ENCODE measurements at regions not wholly inside any gene's neighbourhood (a gene's known extent, or its start where the extent isn't known, plus 50 kb on each side); places are given as distances from the start of the nearest gene placed in this dataset.
"Not testable (repeated sequence)": the region's sequence is repeated elsewhere in the genome, so short reads cannot be mapped to it uniquely, and the experiment has no call there.

DNA sequence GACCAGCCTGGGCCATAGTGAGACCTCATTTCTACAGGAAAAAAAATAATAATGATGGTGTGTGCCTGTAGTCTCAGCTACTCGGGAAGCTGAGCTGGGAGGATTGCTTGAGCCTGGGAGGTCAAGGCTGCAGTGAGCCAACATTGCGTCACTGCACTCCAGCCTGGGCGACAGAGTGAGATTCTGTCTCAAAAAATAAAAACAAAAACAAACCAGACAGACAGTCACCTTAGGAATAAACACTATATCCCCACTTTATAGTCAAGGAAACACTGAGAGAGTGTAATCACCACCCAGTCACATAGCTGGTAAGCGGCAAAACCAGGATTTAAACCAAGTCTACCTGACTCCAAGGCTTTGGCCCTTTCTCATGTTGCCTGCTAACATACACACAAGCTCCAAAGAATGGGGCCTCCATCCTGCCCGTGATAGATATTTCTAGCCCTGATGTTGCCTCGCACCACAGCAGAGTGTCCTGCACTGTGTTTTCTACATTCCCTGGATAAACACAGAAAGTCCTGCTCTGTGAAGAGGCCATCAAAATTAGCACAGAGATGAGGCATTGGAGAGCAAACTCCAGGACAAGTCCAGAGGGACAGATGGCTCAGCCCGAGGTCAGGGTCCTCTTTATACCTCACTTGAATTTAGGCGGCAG lies 66.1 kb upstream of the SMURF2 start:
- no peak for DNase-seq (ENCODE audit: low read depth in 2 of 2)

DNA sequence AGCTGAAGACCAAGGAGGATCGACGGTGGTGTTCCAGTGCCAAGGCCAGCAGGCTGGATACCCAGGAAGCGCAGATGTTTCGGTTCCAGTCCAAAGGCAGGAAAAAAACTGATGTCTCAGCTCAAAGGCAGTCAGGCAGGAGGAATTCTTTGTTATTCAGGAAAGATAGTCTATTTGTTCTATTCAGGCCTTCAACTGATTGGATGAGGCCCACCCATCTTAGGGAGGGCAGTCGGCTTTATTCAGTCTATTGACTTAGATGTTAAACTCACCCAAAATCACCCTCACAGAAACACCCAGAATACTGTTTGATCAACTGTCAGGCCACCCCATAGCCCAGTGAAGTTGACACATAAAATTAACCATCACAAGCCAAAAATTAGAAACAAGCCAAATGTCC lies 63.9 kb upstream of the SMURF2 start:
- not testable (repeated sequence) for DNase-seq (ENCODE audit: low read depth in 2 of 2)

GRCh38 chr17:64724246-64724645 lies 62.1 kb upstream of the SMURF2 start:
- not testable (repeated sequence) for DNase-seq (ENCODE audit: low read depth in 2 of 2)

- no peak for DNase-seq (ENCODE audit: low read depth in 2 of 2)
These were observed 61.7 kb upstream of the SMURF2 start for GRCh38 chr17:64723781-64724180.

DNA sequence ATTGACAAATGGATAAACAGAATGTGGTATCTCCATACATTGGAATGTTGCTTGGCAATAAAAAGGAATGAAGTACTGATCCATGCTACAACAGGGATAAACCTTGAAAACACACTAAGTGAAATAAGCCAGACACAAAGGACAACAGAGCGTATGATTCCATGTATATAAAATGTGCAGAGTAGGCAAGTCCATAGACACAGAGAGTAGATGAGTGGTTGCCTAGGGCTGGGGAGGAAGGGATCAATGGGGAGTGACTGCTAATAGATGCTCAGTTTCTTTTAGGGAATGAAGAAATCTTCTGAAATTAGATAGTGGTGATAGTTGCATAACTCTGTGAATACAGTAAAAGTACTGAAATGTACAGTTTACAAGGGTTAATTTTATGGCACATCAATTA lies 59.4 kb upstream of the SMURF2 start:
- DNase-seq (ENCODE audit: low read depth in 2 of 2), result not testable (repeated sequence)

- DNase-seq (ENCODE audit: low read depth in 2 of 2), result not testable (repeated sequence)
These were observed 58.1 kb upstream of the SMURF2 start for GRCh38 chr17:64720253-64720652.

DNA sequence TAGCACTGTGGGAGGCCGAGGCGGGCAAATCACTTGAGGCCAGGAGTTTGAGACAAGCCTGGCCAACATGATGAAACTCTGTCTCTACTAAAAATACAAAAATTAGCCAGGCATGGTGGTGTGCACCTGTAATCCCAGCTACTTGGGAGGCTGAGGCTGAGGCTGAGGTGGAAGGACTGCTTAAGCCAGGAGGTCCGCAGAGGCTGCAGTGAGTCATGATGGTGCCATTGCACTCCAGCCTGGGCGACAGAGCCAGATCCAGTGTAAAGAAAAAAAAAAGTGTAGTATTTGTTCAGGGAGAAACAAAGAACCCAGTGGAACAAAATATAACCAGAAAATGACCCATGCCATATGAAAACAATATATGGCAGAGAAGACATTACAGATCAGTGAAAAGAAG lies 57.4 kb upstream of the SMURF2 start:
- not testable (repeated sequence) for DNase-seq (ENCODE audit: low read depth in 2 of 2)

DNA sequence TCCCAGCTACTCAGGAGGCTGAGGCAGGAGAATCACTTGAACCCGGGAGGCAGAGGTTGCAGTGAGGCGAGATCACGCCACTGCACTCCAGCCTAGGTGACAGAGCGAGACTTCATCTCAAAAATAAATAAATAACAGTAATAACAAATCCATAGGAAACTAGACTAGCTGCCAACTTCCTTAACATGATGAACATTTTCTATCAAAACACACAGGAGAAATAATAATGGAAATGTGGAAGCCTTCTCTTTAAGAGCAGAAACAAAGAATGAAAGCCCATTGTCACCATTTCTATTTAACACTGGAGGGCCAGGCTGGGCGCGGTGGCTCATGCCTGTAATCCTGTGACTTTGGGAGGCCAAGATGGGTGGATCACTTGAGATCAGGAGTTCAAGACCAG lies 56.7 kb upstream of the SMURF2 start:
- DNase-seq (ENCODE audit: low read depth in 2 of 2), result not testable (repeated sequence)

DNA sequence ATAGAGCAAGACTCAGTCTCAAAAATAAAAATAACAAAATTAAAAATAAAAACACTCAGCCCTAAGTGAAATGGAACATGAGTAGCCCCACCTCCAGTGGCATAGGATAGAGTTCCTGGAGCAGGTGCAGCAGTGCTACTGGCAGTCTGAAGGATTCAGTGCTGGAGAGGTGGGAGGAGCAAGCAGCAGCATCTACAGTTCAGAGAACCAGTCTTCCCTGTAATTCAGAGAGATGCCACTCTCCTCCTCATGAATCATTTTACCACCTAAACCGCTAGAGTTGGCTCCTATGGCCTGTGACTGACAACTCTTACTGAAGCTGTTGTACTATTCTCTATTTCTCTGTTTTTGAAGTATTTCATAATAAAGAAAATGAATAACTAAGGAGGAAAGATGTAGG lies 56.0 kb upstream of the SMURF2 start:
- DNase-seq (ENCODE audit: low read depth in 2 of 2), result no peak

GRCh38 chr17:64716496-64716895 lies 54.4 kb upstream of the SMURF2 start:
- DNase-seq (ENCODE audit: low read depth in 2 of 2), result not testable (repeated sequence)

GRCh38 chr17:64713786-64714185 lies 51.7 kb upstream of the SMURF2 start:
- not testable (repeated sequence) for DNase-seq (ENCODE audit: low read depth in 2 of 2)

DNA sequence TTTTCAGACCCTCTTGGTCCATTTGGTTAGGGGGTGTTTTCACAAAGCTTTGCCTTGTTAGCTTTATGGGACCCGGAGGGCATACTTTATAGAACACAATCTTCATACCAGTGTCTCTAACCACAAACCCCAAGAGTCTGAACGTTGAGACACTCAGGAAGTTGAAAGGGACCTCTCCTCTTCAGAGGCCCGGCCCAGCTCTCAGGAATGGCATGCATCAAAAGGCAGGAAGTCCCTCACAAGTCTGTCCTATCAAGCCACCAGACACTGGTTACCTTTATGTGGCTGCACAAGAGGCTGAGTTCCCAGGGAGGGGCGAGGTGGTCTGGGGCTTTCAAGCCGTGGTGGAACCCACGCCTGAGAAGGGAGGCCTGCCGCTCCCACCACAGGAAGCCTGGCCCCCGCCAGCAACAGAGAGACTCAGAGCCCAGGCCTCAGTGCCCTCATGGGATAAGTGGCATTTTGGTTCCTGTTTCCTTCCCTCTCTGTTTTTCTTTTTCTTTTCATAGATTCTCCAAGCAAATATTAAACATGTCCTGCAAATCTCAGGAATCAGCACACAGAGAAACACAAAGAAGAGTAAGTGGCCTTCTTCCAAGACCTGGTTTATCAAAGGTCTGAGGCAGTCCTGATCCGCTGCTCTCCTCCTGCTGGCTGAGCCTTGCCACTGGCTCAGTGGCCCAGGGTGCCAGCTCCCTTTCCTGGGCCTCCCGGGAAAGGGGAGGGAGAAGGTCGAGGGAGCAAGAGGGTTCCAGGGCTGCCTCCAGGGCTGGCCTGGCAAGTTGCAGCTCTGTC lies 50.6 kb upstream of the SMURF2 start:
- not testable (repeated sequence) for DNase-seq (ENCODE audit: low read depth in 2 of 2)
